ENCODE measurements at regions not wholly inside any gene's neighbourhood (a gene's known extent, or its start where the extent isn't known, plus 50 kb on each side); places are given as distances from the start of the nearest gene placed in this dataset.
"Not testable (repeated sequence)": the region's sequence is repeated elsewhere in the genome, so short reads cannot be mapped to it uniquely, and the experiment has no call there.

GRCh38 chr3:11719406-11720303 is 75.9 kb upstream of the VGLL4 start:
- peak overlapping the region; percentile 86 for H3K27ac Mint-ChIP-seq
- H3K27me3 Mint-ChIP-seq, result no peaks in the 10 kb centered on the region
- ATAC-seq (ENCODE audit: low read depth) (peak; percentile 68), DNase-seq (ENCODE audit: low spot score in 2 of 2) (peak; percentile 77 to 78)
- no peaks in the 10 kb centered on the region for H3K9me3 Mint-ChIP-seq
- H3K36me3 Mint-ChIP-seq, result no peaks in the 10 kb centered on the region
- H3K4me3 Mint-ChIP-seq, result peak overlapping the region; percentile 98
- peaks cover 10% of the 10 kb centered on the region for H3K4me1 Mint-ChIP-seq

- peaks cover 9% of the 10 kb centered on the region for H3K4me1 Mint-ChIP-seq
- peak overlapping the region; percentile 93 for H3K27ac Mint-ChIP-seq
- DNase-seq (ENCODE audit: low spot score in 2 of 2), result peak; percentile 21 to 23
- peak; percentile 11 for ATAC-seq (ENCODE audit: low read depth)
- no peaks in the 10 kb centered on the region for H3K9me3 Mint-ChIP-seq
- H3K27me3 Mint-ChIP-seq, result no peaks in the 10 kb centered on the region
- H3K36me3 Mint-ChIP-seq, result no peaks in the 10 kb centered on the region
- peak overlapping the region; percentile 97 for H3K4me3 Mint-ChIP-seq
These were observed 75.1 kb upstream of the VGLL4 start for GRCh38 chr3:11718637-11719405.

- Mint-ChIP-seq H3K4me1 (peaks cover 13% of the 10 kb centered on the region), H3K27me3 (no peaks in the 10 kb centered on the region), H3K36me3 (no peaks in the 10 kb centered on the region), H3K9me3 (no peaks in the 10 kb centered on the region), H3K27ac (peak overlapping the region; percentile 93), H3K4me3 (peak overlapping the region; percentile 97)
- DNase-seq (ENCODE audit: low spot score in 2 of 2) (no peak), ATAC-seq (ENCODE audit: low read depth) (peak; percentile 39)
These were observed 74.3 kb upstream of the VGLL4 start for GRCh38 chr3:11717768-11718636.

GRCh38 chr3:11717301-11717700 is 73.6 kb upstream of the VGLL4 start:
- Mint-ChIP-seq H3K36me3 (no peaks in the 10 kb centered on the region), H3K4me3 (no peak overlapping the region), H3K27me3 (no peaks in the 10 kb centered on the region), H3K9me3 (no peaks in the 10 kb centered on the region), H3K27ac (no peak overlapping the region), H3K4me1 (peaks cover 18% of the 10 kb centered on the region)
- no peak for DNase-seq (ENCODE audit: low spot score in 2 of 2)
- no peak for ATAC-seq (ENCODE audit: low read depth)

GRCh38 chr3:11716573-11717290 is 73.0 kb upstream of the VGLL4 start:
- no peak overlapping the region for H3K4me3 Mint-ChIP-seq
- peaks cover 2% of the 10 kb centered on the region for H3K9me3 Mint-ChIP-seq
- DNase-seq (ENCODE audit: low spot score in 2 of 2) (no peak), ATAC-seq (ENCODE audit: low read depth) (no peak)
- no peak overlapping the region for H3K27ac Mint-ChIP-seq
- H3K36me3 Mint-ChIP-seq, result peaks cover 4% of the 10 kb centered on the region
- no peaks in the 10 kb centered on the region for H3K27me3 Mint-ChIP-seq
- H3K4me1 Mint-ChIP-seq, result peaks cover 22% of the 10 kb centered on the region

- DNase-seq (ENCODE audit: low spot score in 2 of 2), result no peak
- no peak for ATAC-seq (ENCODE audit: low read depth)
- Mint-ChIP-seq H3K36me3 (peaks cover 16% of the 10 kb centered on the region), H3K9me3 (peaks cover 2% of the 10 kb centered on the region), H3K4me1 (peaks cover 19% of the 10 kb centered on the region), H3K27me3 (no peaks in the 10 kb centered on the region), H3K27ac (no peak overlapping the region), H3K4me3 (no peak overlapping the region)
These were observed 69.5 kb upstream of the VGLL4 start for GRCh38 chr3:11713171-11713570.

GRCh38 chr3:11712646-11713045 is 68.9 kb upstream of the VGLL4 start:
- H3K4me1 Mint-ChIP-seq, result peaks cover 20% of the 10 kb centered on the region
- no peak for DNase-seq (ENCODE audit: low spot score in 2 of 2)
- H3K9me3 Mint-ChIP-seq, result peaks cover 2% of the 10 kb centered on the region

GRCh38 chr3:11711876-11712275 is 68.2 kb upstream of the VGLL4 start:
- H3K9me3 Mint-ChIP-seq, result peaks cover 2% of the 10 kb centered on the region
- H3K4me1 Mint-ChIP-seq, result peaks cover 19% of the 10 kb centered on the region
- no peak overlapping the region for H3K27ac Mint-ChIP-seq

More at GRCh38 chr3:11712646-11713045, 68.9 kb upstream of the VGLL4 start:
- no peak for ATAC-seq (ENCODE audit: low read depth)
- no peak overlapping the region for H3K27ac Mint-ChIP-seq
- H3K36me3 Mint-ChIP-seq, result peaks cover 16% of the 10 kb centered on the region
- no peaks in the 10 kb centered on the region for H3K27me3 Mint-ChIP-seq
- no peak overlapping the region for H3K4me3 Mint-ChIP-seq

GRCh38 chr3:11709782-11710181 is 66.1 kb upstream of the VGLL4 start:
- H3K27me3 Mint-ChIP-seq, result no peaks in the 10 kb centered on the region
- DNase-seq (ENCODE audit: low spot score in 2 of 2), result no peak
- H3K36me3 Mint-ChIP-seq, result peaks cover 26% of the 10 kb centered on the region
- H3K4me1 Mint-ChIP-seq, result peaks cover 18% of the 10 kb centered on the region
- H3K9me3 Mint-ChIP-seq, result peaks cover 2% of the 10 kb centered on the region
- H3K27ac Mint-ChIP-seq, result no peak overlapping the region
- ATAC-seq (ENCODE audit: low read depth), result no peak
- no peak overlapping the region for H3K4me3 Mint-ChIP-seq

More at GRCh38 chr3:11711876-11712275, 68.2 kb upstream of the VGLL4 start:
- H3K27me3 Mint-ChIP-seq, result no peaks in the 10 kb centered on the region
- H3K36me3 Mint-ChIP-seq, result peaks cover 17% of the 10 kb centered on the region
- DNase-seq (ENCODE audit: low spot score in 2 of 2), result no peak
- H3K4me3 Mint-ChIP-seq, result no peak overlapping the region
- no peak for ATAC-seq (ENCODE audit: low read depth)

- not testable (repeated sequence) for H3K27ac Mint-ChIP-seq; H3K9me3 Mint-ChIP-seq; H3K4me3 Mint-ChIP-seq; DNase-seq (ENCODE audit: low spot score in 2 of 2); ATAC-seq (ENCODE audit: low read depth); H3K27me3 Mint-ChIP-seq
- H3K36me3 Mint-ChIP-seq, result peaks cover 31% of the 10 kb centered on the region
- H3K4me1 Mint-ChIP-seq, result peaks cover 10% of the 10 kb centered on the region
These were observed 63.4 kb upstream of the VGLL4 start for GRCh38 chr3:11707084-11707483.

- H3K4me1 Mint-ChIP-seq, result peaks cover 7% of the 10 kb centered on the region
- DNase-seq (ENCODE audit: low spot score in 2 of 2) (no peak), ATAC-seq (ENCODE audit: low read depth) (no peak)
- H3K4me3 Mint-ChIP-seq, result no peak overlapping the region
- H3K36me3 Mint-ChIP-seq, result peaks cover 31% of the 10 kb centered on the region
- H3K27me3 Mint-ChIP-seq, result no peaks in the 10 kb centered on the region
- no peak overlapping the region for H3K27ac Mint-ChIP-seq
- no peaks in the 10 kb centered on the region for H3K9me3 Mint-ChIP-seq
These were observed 62.9 kb upstream of the VGLL4 start for GRCh38 chr3:11706604-11707003.

- Mint-ChIP-seq H3K4me3 (peak overlapping the region; percentile 44), H3K4me1 (peaks cover 12% of the 10 kb centered on the region), H3K9me3 (no peaks in the 10 kb centered on the region), H3K36me3 (peaks cover 39% of the 10 kb centered on the region), H3K27ac (no peak overlapping the region), H3K27me3 (no peaks in the 10 kb centered on the region)
- DNase-seq (ENCODE audit: low spot score in 2 of 2), result no peak
- no peak for ATAC-seq (ENCODE audit: low read depth)
These were observed 61.3 kb upstream of the VGLL4 start for GRCh38 chr3:11705049-11705448.

- no peak overlapping the region for H3K27ac Mint-ChIP-seq
- DNase-seq (ENCODE audit: low spot score in 2 of 2) (no peak), ATAC-seq (ENCODE audit: low read depth) (no peak)
- no peaks in the 10 kb centered on the region for H3K27me3 Mint-ChIP-seq
- no peaks in the 10 kb centered on the region for H3K9me3 Mint-ChIP-seq
- H3K36me3 Mint-ChIP-seq, result peaks cover 30% of the 10 kb centered on the region
- H3K4me1 Mint-ChIP-seq, result peaks cover 11% of the 10 kb centered on the region
- H3K4me3 Mint-ChIP-seq, result no peak overlapping the region
These were observed 59.4 kb upstream of the VGLL4 start for GRCh38 chr3:11703146-11703545.
